GM10266 (cell line): ENCODE measurements at regions not wholly inside any gene's neighbourhood (a gene's known extent, or its start where the extent isn't known, plus 50 kb on each side); places are given as distances from the start of the nearest gene placed in this dataset.

ENCODE experiments used
- DNase-seq: peaks from one replicate; pipeline ENCODE4 v3.0.0; 2012; ENCODE audit errors: extremely low spot score
- CTCF ChIP-seq: IDR thresholded peaks from 2 replicates; pipeline ENCODE4 v1.5.1; 2012; ENCODE audit warnings: mild to moderate bottlenecking, low read depth; ENCODE audit not compliant: control insufficient read depth, insufficient read depth; ENCODE audit errors: missing control alignments

DNA sequence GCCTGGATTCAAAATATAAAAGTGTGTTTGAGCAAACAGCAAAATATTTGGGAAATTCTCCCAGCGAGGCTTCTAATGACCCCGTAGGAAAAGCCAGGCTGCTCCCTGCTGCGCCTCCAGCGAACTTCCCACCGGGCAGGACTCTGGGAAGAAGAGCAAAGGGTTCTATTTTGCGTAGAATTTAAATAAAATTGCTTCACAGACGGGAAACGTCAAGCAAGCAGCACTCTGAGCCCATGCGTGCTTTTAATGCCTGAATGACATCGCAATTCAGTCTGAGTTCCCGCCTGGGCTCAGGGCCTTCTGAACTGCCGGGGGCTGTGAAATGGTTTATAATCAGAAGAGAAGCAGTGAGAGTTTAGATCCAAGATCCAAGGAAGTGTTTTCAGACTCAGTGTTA is 775.1 kb downstream of the BRD1 start:
- TF ChIP-seq CTCF: no peak
- DNase-seq: no peak

DNA sequence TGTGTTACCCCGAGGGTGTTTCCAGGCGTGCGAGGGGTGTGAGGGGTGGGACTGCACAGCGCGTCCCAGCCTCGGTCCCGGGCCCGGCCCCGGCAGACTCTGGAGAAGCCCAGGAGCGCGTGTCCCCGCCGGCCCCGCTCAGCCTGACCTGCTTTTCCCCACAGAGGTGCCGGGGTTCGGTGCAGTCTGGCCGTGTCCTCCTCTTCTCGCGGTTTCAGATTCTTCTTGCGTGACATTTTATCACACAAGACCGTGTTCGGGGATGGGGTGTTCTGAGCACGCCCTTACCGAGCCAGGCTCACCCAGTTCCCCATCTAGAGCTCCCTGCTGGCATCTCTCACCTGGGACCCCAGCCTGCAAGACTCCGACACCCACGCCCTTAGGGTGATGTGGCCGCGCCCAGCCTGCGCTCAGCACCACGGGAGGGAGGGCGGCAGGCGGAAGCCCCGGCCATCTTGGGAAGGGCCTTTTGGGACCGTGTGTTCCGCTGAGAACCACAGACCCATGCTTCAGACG is 775.6 kb downstream of the BRD1 start:
- no peak for TF ChIP-seq CTCF
- no peak for DNase-seq

GRCh38 chr22:49051491-49052022 is 776.1 kb downstream of the BRD1 start:
- no peak for TF ChIP-seq CTCF
- DNase-seq: no peak

DNA sequence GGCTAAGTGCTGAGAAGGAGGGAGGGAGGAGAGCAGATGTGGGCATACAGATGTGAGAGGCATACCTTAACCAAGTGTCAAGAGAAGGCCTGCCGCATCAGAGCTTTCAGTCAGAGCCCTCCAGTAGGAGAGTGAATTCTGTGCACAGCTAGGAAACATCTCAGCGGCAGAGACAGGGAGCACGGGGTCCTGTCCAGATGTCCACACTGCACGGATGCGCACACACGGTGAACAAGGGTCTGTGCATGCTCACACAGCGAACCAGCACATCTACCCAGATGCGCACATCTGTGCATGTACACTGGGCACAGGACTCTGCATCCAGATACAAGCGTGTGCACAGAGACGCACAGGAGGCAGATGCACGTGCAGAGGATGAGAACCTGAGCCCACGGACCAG is 778.0 kb downstream of the BRD1 start:
- TF ChIP-seq CTCF: no peak
- no peak for DNase-seq

- no peak for TF ChIP-seq CTCF
- DNase-seq: no peak
These were observed 779.1 kb downstream of the BRD1 start for GRCh38 chr22:49048591-49048990.

GRCh38 chr22:49047447-49047846 is 780.2 kb downstream of the BRD1 start:
- no peak for TF ChIP-seq CTCF
- DNase-seq: no peak

GRCh38 chr22:49046546-49047361 is 780.9 kb downstream of the BRD1 start:
- peak; percentile 24 for TF ChIP-seq CTCF
- no peak for DNase-seq
